Activated CD4-positive, alpha-beta memory T cell treated with anti-CD3 and anti-CD28 coated beads for 36 hours (primary cell): ENCODE measurements at regions not wholly inside any gene's neighbourhood (a gene's known extent, or its start where the extent isn't known, plus 50 kb on each side); places are given as distances from the start of the nearest gene placed in this dataset.

Experiments used
- CTCF ChIA-PET: fragments of 350-600 bp; sonication (Branson Sonifier 250); formaldehyde crosslinking; loops from one replicate; lab custom pipeline; 2021; ENCODE audit warnings: antibody characterized with exemption, inconsistent platforms; lab: Charles Lee
- POLR2A ChIA-PET: fragments of 350-600 bp; sonication (Branson Sonifier 250); formaldehyde crosslinking; loops from one replicate; lab custom pipeline; 2021; ENCODE audit warnings: antibody characterized with exemption; lab: Charles Lee
- DNase-seq: peaks from one replicate; pipeline ENCODE4 v3.0.0-alpha.2; 2020
- H3K27ac Mint-ChIP-seq: one replicate; pipeline ENCODE4 v1.8.0; 2021; ENCODE audit warnings: mixed read lengths
- H3K27me3 Mint-ChIP-seq: one replicate; pipeline ENCODE4 v1.8.0; 2021; ENCODE audit warnings: mixed read lengths
- H3K36me3 Mint-ChIP-seq: one replicate; pipeline ENCODE4 v1.8.0; 2021; ENCODE audit warnings: mixed read lengths
- H3K4me1 Mint-ChIP-seq: one replicate; pipeline ENCODE4 v1.8.0; 2021; ENCODE audit warnings: low read depth, mixed read lengths
- H3K4me3 Mint-ChIP-seq: one replicate; pipeline ENCODE4 v1.8.0; 2021; ENCODE audit warnings: mild to moderate bottlenecking, mixed read lengths
- H3K9me3 Mint-ChIP-seq: one replicate; pipeline ENCODE4 v1.8.0; 2021; ENCODE audit warnings: mixed read lengths
- intact Hi-C: fragments of 100-400 bp; cut with micrococcal nuclease; formaldehyde crosslinking; loops from one replicate; pipeline ENCODE4 v1.15.1; 2023

- CTCF ChIA-PET: no interaction called here
- POLR2A ChIA-PET: no interaction called here
- no peak overlapping the region for H3K27ac Mint-ChIP-seq
- H3K9me3 Mint-ChIP-seq: peaks cover 46% of the 10 kb centered on the region
- no peak for DNase-seq
- H3K4me3 Mint-ChIP-seq: no peak overlapping the region
- intact Hi-C loops: no loop called here
- H3K36me3 Mint-ChIP-seq: peaks cover 3% of the 10 kb centered on the region
- no peaks in the 10 kb centered on the region for H3K27me3 Mint-ChIP-seq
- no peaks in the 10 kb centered on the region for H3K4me1 Mint-ChIP-seq
Measured at GRCh38 chr7:69002416-69002815, 595.9 kb upstream of the AUTS2 start.

GRCh38 chr7:69012149-69012548 is 586.1 kb upstream of the AUTS2 start:
- ChIA-PET POLR2A (no interaction called here), CTCF (interaction anchor here (0.6 kb wide), 1 partner anchor 12 kb away, joined by 3 read pairs; no protein-coding TSS in a partner anchor)
- Mint-ChIP-seq H3K27ac (no peak overlapping the region), H3K27me3 (no peaks in the 10 kb centered on the region), H3K36me3 (no peaks in the 10 kb centered on the region), H3K4me1 (no peaks in the 10 kb centered on the region), H3K4me3 (no peak overlapping the region), H3K9me3 (peaks cover 10% of the 10 kb centered on the region)
- intact Hi-C loops: no loop called here
- DNase-seq: no peak

GRCh38 chr7:69017208-69017607 is 581.1 kb upstream of the AUTS2 start:
- ChIA-PET CTCF (no interaction called here), POLR2A (no interaction called here)
- DNase-seq: no peak
- H3K4me3 Mint-ChIP-seq: no peak overlapping the region
- no peaks in the 10 kb centered on the region for H3K36me3 Mint-ChIP-seq
- H3K27me3 Mint-ChIP-seq: no peaks in the 10 kb centered on the region
- H3K4me1 Mint-ChIP-seq: no peaks in the 10 kb centered on the region
- intact Hi-C loops: no loop called here
- no peak overlapping the region for H3K27ac Mint-ChIP-seq
- H3K9me3 Mint-ChIP-seq: peaks cover 21% of the 10 kb centered on the region

GRCh38 chr7:69018200-69018599 is 580.1 kb upstream of the AUTS2 start:
- H3K36me3 Mint-ChIP-seq: no peaks in the 10 kb centered on the region
- intact Hi-C loops: no loop called here
- no peak for DNase-seq
- H3K27me3 Mint-ChIP-seq: no peaks in the 10 kb centered on the region
- H3K4me3 Mint-ChIP-seq: no peak overlapping the region
- no peak overlapping the region for H3K27ac Mint-ChIP-seq
- peaks cover 21% of the 10 kb centered on the region for H3K9me3 Mint-ChIP-seq
- H3K4me1 Mint-ChIP-seq: no peaks in the 10 kb centered on the region
- ChIA-PET POLR2A (no interaction called here), CTCF (no interaction called here)

- H3K4me3 Mint-ChIP-seq: no peak overlapping the region
- H3K4me1 Mint-ChIP-seq: no peaks in the 10 kb centered on the region
- DNase-seq: no peak
- CTCF ChIA-PET: no interaction called here
- H3K36me3 Mint-ChIP-seq: no peaks in the 10 kb centered on the region
- H3K9me3 Mint-ChIP-seq: peaks cover 21% of the 10 kb centered on the region
- POLR2A ChIA-PET: no interaction called here
- H3K27me3 Mint-ChIP-seq: no peaks in the 10 kb centered on the region
- intact Hi-C loops: no loop called here
- H3K27ac Mint-ChIP-seq: no peak overlapping the region
Measured at GRCh38 chr7:69019437-69019836, 578.8 kb upstream of the AUTS2 start.

GRCh38 chr7:69020536-69020935 is 577.7 kb upstream of the AUTS2 start:
- Mint-ChIP-seq H3K27me3 (no peaks in the 10 kb centered on the region), H3K36me3 (no peaks in the 10 kb centered on the region), H3K4me1 (no peaks in the 10 kb centered on the region), H3K4me3 (no peak overlapping the region), H3K9me3 (peaks cover 21% of the 10 kb centered on the region), H3K27ac (no peak overlapping the region)
- intact Hi-C loops: no loop called here
- no peak for DNase-seq
- CTCF ChIA-PET: no interaction called here
- POLR2A ChIA-PET: no interaction called here

GRCh38 chr7:69025249-69025648 is 573.0 kb upstream of the AUTS2 start:
- no peaks in the 10 kb centered on the region for H3K36me3 Mint-ChIP-seq
- DNase-seq: no peak
- H3K4me3 Mint-ChIP-seq: no peak overlapping the region
- intact Hi-C loops: no loop called here
- ChIA-PET CTCF (no interaction called here), POLR2A (no interaction called here)
- H3K27me3 Mint-ChIP-seq: no peaks in the 10 kb centered on the region
- H3K9me3 Mint-ChIP-seq: peaks cover 12% of the 10 kb centered on the region
- H3K4me1 Mint-ChIP-seq: no peaks in the 10 kb centered on the region
- no peak overlapping the region for H3K27ac Mint-ChIP-seq

- DNase-seq: no peak
- H3K9me3 Mint-ChIP-seq: peaks cover 16% of the 10 kb centered on the region
- CTCF ChIA-PET: no interaction called here
- no peak overlapping the region for H3K4me3 Mint-ChIP-seq
- H3K27me3 Mint-ChIP-seq: no peaks in the 10 kb centered on the region
- POLR2A ChIA-PET: no interaction called here
- H3K27ac Mint-ChIP-seq: no peak overlapping the region
- H3K36me3 Mint-ChIP-seq: no peaks in the 10 kb centered on the region
- no peaks in the 10 kb centered on the region for H3K4me1 Mint-ChIP-seq
- intact Hi-C loops: no loop called here
Measured at GRCh38 chr7:69032848-69033247, 565.4 kb upstream of the AUTS2 start.

GRCh38 chr7:69035826-69036225 is 562.4 kb upstream of the AUTS2 start:
- Mint-ChIP-seq H3K4me1 (no peaks in the 10 kb centered on the region), H3K9me3 (peaks cover 8% of the 10 kb centered on the region), H3K27me3 (no peaks in the 10 kb centered on the region), H3K27ac (no peak overlapping the region), H3K4me3 (no peak overlapping the region), H3K36me3 (no peaks in the 10 kb centered on the region)
- ChIA-PET POLR2A (no interaction called here), CTCF (no interaction called here)
- no peak for DNase-seq
- intact Hi-C loops: no loop called here

- no peaks in the 10 kb centered on the region for H3K4me1 Mint-ChIP-seq
- no peak overlapping the region for H3K4me3 Mint-ChIP-seq
- intact Hi-C loops: no loop called here
- H3K27me3 Mint-ChIP-seq: no peaks in the 10 kb centered on the region
- DNase-seq: no peak
- H3K36me3 Mint-ChIP-seq: no peaks in the 10 kb centered on the region
- peaks cover 8% of the 10 kb centered on the region for H3K9me3 Mint-ChIP-seq
- POLR2A ChIA-PET: no interaction called here
- CTCF ChIA-PET: no interaction called here
- H3K27ac Mint-ChIP-seq: no peak overlapping the region
Measured at GRCh38 chr7:69036301-69036700, 562.0 kb upstream of the AUTS2 start.

- intact Hi-C loops: no loop called here
- Mint-ChIP-seq H3K4me3 (no peak overlapping the region), H3K27ac (no peak overlapping the region), H3K36me3 (no peaks in the 10 kb centered on the region), H3K4me1 (no peaks in the 10 kb centered on the region), H3K27me3 (no peaks in the 10 kb centered on the region), H3K9me3 (peaks cover 19% of the 10 kb centered on the region)
- DNase-seq: no peak
- CTCF ChIA-PET: no interaction called here
- POLR2A ChIA-PET: no interaction called here
Measured at GRCh38 chr7:69038915-69039314, 559.4 kb upstream of the AUTS2 start.

GRCh38 chr7:69042138-69042537 is 556.1 kb upstream of the AUTS2 start:
- Mint-ChIP-seq H3K4me3 (no peak overlapping the region), H3K4me1 (no peaks in the 10 kb centered on the region), H3K27ac (no peak overlapping the region), H3K27me3 (no peaks in the 10 kb centered on the region), H3K9me3 (peaks cover 23% of the 10 kb centered on the region), H3K36me3 (no peaks in the 10 kb centered on the region)
- no peak for DNase-seq
- CTCF ChIA-PET: no interaction called here
- intact Hi-C loops: no loop called here
- POLR2A ChIA-PET: no interaction called here

GRCh38 chr7:69047151-69047754 is 551.0 kb upstream of the AUTS2 start:
- no peaks in the 10 kb centered on the region for H3K36me3 Mint-ChIP-seq
- intact Hi-C loops: no loop called here
- CTCF ChIA-PET: no interaction called here
- H3K4me3 Mint-ChIP-seq: no peak overlapping the region
- H3K27me3 Mint-ChIP-seq: no peaks in the 10 kb centered on the region
- no peak for DNase-seq
- peaks cover 36% of the 10 kb centered on the region for H3K9me3 Mint-ChIP-seq
- H3K27ac Mint-ChIP-seq: no peak overlapping the region
- POLR2A ChIA-PET: no interaction called here
- no peaks in the 10 kb centered on the region for H3K4me1 Mint-ChIP-seq
